Thoracic aorta (tissue), 2 donors: ENCODE measurements at regions not wholly inside any gene's neighbourhood (a gene's known extent, or its start where the extent isn't known, plus 50 kb on each side); places are given as distances from the start of the nearest gene placed in this dataset.

Experiments
- ATAC-seq: fragments of 150-250 bp; one replicate; pipeline ENCODE4 v1.8.0; 2017; ENCODE audit warnings: low read depth; ENCODE audit not compliant: insufficient number of reproducible peaks, low FRiP score
- DNase-seq: peaks from one replicate; pipeline ENCODE4 v3.0.0-alpha.2; 2020; ENCODE audit warnings: low spot score
- H3K27ac ChIP-seq, 2 donors: fragments of 200-600 bp; sonication (generic); 1 replicate in 1 of 2; 2 replicates in 1 of 2; pipeline ENCODE4 v1.5.1; 2016; ENCODE audit warnings: mild to moderate bottlenecking in 2 of 2, moderate library complexity in 2 of 2
- H3K27me3 ChIP-seq: fragments of 200-600 bp; sonication (generic); replicated peaks from 2 replicates; pipeline ENCODE4 v1.6.0; 2016; ENCODE audit warnings: mild to moderate bottlenecking; ENCODE audit not compliant: insufficient read depth
- H3K36me3 ChIP-seq: fragments of 200-600 bp; sonication (generic); one replicate; pipeline ENCODE4 v1.5.1; 2016
- H3K4me1 ChIP-seq, 2 donors: fragments of 200-600 bp; sonication (generic); 1 replicate in 1 of 2; 2 replicates in 1 of 2; pipeline versions ENCODE4 v1.5.1 to v1.6.0; 2016; ENCODE audit warnings: low read depth in 2 of 2, mild to moderate bottlenecking in 1 of 2; ENCODE audit not compliant: control insufficient read depth in 1 of 2
- H3K4me3 ChIP-seq: fragments of 200-600 bp; sonication (generic); 2 replicates; pipeline ENCODE4 v1.5.1; 2016; ENCODE audit warnings: mild to moderate bottlenecking
- H3K9me3 ChIP-seq: fragments of 200-600 bp; sonication (generic); 2 replicates; pipeline ENCODE4 v1.5.1; 2016
- CTCF ChIP-seq: fragments of 200-600 bp; sonication (generic); IDR thresholded peaks from one replicate; pipeline ENCODE4 v1.5.1; 2019; ENCODE audit warnings: antibody characterized with exemption

- Histone ChIP-seq H3K27ac (no peak overlapping the region), H3K4me1 (no peaks in the 10 kb centered on the region), H3K27me3 (no peaks in the 10 kb centered on the region), H3K4me3 (no peak overlapping the region), H3K36me3 (no peaks in the 10 kb centered on the region), H3K9me3 (no peaks in the 10 kb centered on the region)
- no peak for DNase-seq
- ATAC-seq: peak; percentile 64
- TF ChIP-seq CTCF: peak; percentile 40
Observed at GRCh38 chr7:119270045-119270464, 1002.9 kb upstream of the KCND2 start.

- Histone ChIP-seq H3K27me3 (no peaks in the 10 kb centered on the region), H3K36me3 (no peaks in the 10 kb centered on the region), H3K4me3 (no peak overlapping the region), H3K9me3 (no peaks in the 10 kb centered on the region), H3K4me1 (no peaks in the 10 kb centered on the region), H3K27ac (no peak overlapping the region)
- ATAC-seq: no peak
- no peak for DNase-seq
- TF ChIP-seq CTCF: no peak
Observed at GRCh38 chr7:119270644-119271043, 1002.3 kb upstream of the KCND2 start.

GRCh38 chr7:119271147-119271779 lies 1001.7 kb upstream of the KCND2 start:
- TF ChIP-seq CTCF: no peak
- Histone ChIP-seq H3K27ac (no peak overlapping the region), H3K36me3 (no peaks in the 10 kb centered on the region), H3K4me1 (no peaks in the 10 kb centered on the region), H3K9me3 (no peaks in the 10 kb centered on the region), H3K4me3 (no peak overlapping the region), H3K27me3 (no peaks in the 10 kb centered on the region)
- no peak for ATAC-seq
- DNase-seq: no peak

- ATAC-seq: no peak
- no peak for TF ChIP-seq CTCF
- H3K27ac ChIP-seq: no peak overlapping the region
- no peak for DNase-seq
- no peaks in the 10 kb centered on the region for H3K27me3 ChIP-seq
- H3K9me3 ChIP-seq: no peaks in the 10 kb centered on the region
- H3K4me3 ChIP-seq: no peak overlapping the region
- no peaks in the 10 kb centered on the region for H3K36me3 ChIP-seq
- H3K4me1 ChIP-seq: no peaks in the 10 kb centered on the region
Observed at GRCh38 chr7:119281181-119281846, 991.7 kb upstream of the KCND2 start.

- Histone ChIP-seq H3K4me3 (no peak overlapping the region), H3K27me3 (no peaks in the 10 kb centered on the region), H3K9me3 (no peaks in the 10 kb centered on the region), H3K36me3 (no peaks in the 10 kb centered on the region), H3K4me1 (no peaks in the 10 kb centered on the region), H3K27ac (no peak overlapping the region)
- ATAC-seq: no peak
- TF ChIP-seq CTCF: no peak
- DNase-seq: no peak
Observed at GRCh38 chr7:119283353-119283752, 989.6 kb upstream of the KCND2 start.
